ENCODE measurements at regions not wholly inside any gene's neighbourhood (a gene's known extent, or its start where the extent isn't known, plus 50 kb on each side); places are given as distances from the start of the nearest gene placed in this dataset.
A peak's percentile ranks its signal among the peaks of the same experiment; 100 is the strongest.
"Not testable (repeated sequence)": the region's sequence is repeated elsewhere in the genome, so short reads cannot be mapped to it uniquely, and the experiment has no call there.

- no peak for DNase-seq (ENCODE audit: low spot score)
Observed at GRCh38 chr2:234861841-234862735, 89.7 kb upstream of the SH3BP4 start.

- not testable (repeated sequence) for DNase-seq (ENCODE audit: low spot score)
Observed at GRCh38 chr2:234859330-234859872, 92.4 kb upstream of the SH3BP4 start.

- DNase-seq (ENCODE audit: low spot score): no peak
Observed at GRCh38 chr2:234858790-234859329, 93.0 kb upstream of the SH3BP4 start.

GRCh38 chr2:234858145-234858544 is 93.7 kb upstream of the SH3BP4 start:
- no peak for DNase-seq (ENCODE audit: low spot score)

GRCh38 chr2:234853729-234854128 is 98.1 kb upstream of the SH3BP4 start:
- no peak for DNase-seq (ENCODE audit: low spot score)

GRCh38 chr2:234852941-234853340 is 98.9 kb upstream of the SH3BP4 start:
- no peak for DNase-seq (ENCODE audit: low spot score)

- DNase-seq (ENCODE audit: low spot score): no peak
Observed at GRCh38 chr2:234852035-234852434, 99.8 kb upstream of the SH3BP4 start.

GRCh38 chr2:234851451-234851850 is 100.4 kb upstream of the SH3BP4 start:
- DNase-seq (ENCODE audit: low spot score): no peak

- DNase-seq (ENCODE audit: low spot score): no peak
Observed at GRCh38 chr2:234850818-234851217, 101.0 kb upstream of the SH3BP4 start.

- DNase-seq (ENCODE audit: low spot score): no peak
Observed at GRCh38 chr2:234849678-234850077, 102.1 kb upstream of the SH3BP4 start.

- no peak for DNase-seq (ENCODE audit: low spot score)
Observed at GRCh38 chr2:234848578-234848977, 103.2 kb upstream of the SH3BP4 start.

GRCh38 chr2:234847639-234848038 is 104.2 kb upstream of the SH3BP4 start:
- no peak for DNase-seq (ENCODE audit: low spot score)

GRCh38 chr2:234847364-234847635 is 104.5 kb upstream of the SH3BP4 start:
- DNase-seq (ENCODE audit: low spot score): no peak

GRCh38 chr2:234846599-234847363 is 105.0 kb upstream of the SH3BP4 start:
- DNase-seq (ENCODE audit: low spot score): no peak

- no peak for DNase-seq (ENCODE audit: low spot score)
Observed at GRCh38 chr2:234845602-234846590, 105.9 kb upstream of the SH3BP4 start.

GRCh38 chr2:234843411-234843810 is 108.4 kb upstream of the SH3BP4 start:
- no peak for DNase-seq (ENCODE audit: low spot score)

GRCh38 chr2:234842753-234843152 is 109.1 kb upstream of the SH3BP4 start:
- DNase-seq (ENCODE audit: low spot score): no peak

- DNase-seq (ENCODE audit: low spot score): no peak
Observed at GRCh38 chr2:234841321-234842015, 110.3 kb upstream of the SH3BP4 start.

- peak; percentile 79 for DNase-seq (ENCODE audit: low spot score)
Observed at GRCh38 chr2:234840336-234840735, 111.5 kb upstream of the SH3BP4 start.

- no peak for DNase-seq (ENCODE audit: low spot score)
Observed at GRCh38 chr2:234839285-234839684, 112.5 kb upstream of the SH3BP4 start.

GRCh38 chr2:234836271-234836670 is 115.5 kb upstream of the SH3BP4 start:
- no peak for DNase-seq (ENCODE audit: low spot score)

Measured in AG08396 (cell line).